H9 (cell line): ENCODE measurements at regions not wholly inside any gene's neighbourhood (a gene's known extent, or its start where the extent isn't known, plus 50 kb on each side); places are given as distances from the start of the nearest gene placed in this dataset.
"Not testable (repeated sequence)": the region's sequence is repeated elsewhere in the genome, so short reads cannot be mapped to it uniquely, and the experiment has no call there.

Experiments
- DNase-seq: peaks from one replicate; pipeline ENCODE4 v3.0.0-alpha.2; 2017
- H2AFZ ChIP-seq: one replicate; pipeline ENCODE4 v1.6.1; 2013; ENCODE audit warnings: mild to moderate bottlenecking, low read length, control low read depth, moderate library complexity
- H2AK5ac ChIP-seq: 2 replicates; pipeline ENCODE4 v1.6.1; 2013; ENCODE audit warnings: low read length, control low read depth, mixed read lengths; ENCODE audit not compliant: insufficient read length
- H2BK120ac ChIP-seq: one replicate; pipeline ENCODE4 v1.6.1; 2013; ENCODE audit warnings: low read depth, mild to moderate bottlenecking, low read length, control low read depth, inconsistent platforms; ENCODE audit not compliant: poor library complexity, severe bottlenecking
- H2BK12ac ChIP-seq: 2 replicates; pipeline ENCODE4 v1.6.1; 2013; ENCODE audit warnings: low read length, control low read depth, mixed read lengths, low read depth; ENCODE audit not compliant: insufficient read length
- H2BK15ac ChIP-seq: 2 replicates; pipeline ENCODE4 v1.6.1; 2013; ENCODE audit warnings: low read depth, low read length, control low read depth
- H2BK20ac ChIP-seq: one replicate; pipeline ENCODE4 v1.6.1; 2013; ENCODE audit warnings: low read depth, mild to moderate bottlenecking, low read length, control low read depth, inconsistent platforms; ENCODE audit not compliant: poor library complexity, severe bottlenecking
- H2BK5ac ChIP-seq: 2 replicates; pipeline ENCODE4 v1.6.1; 2013; ENCODE audit warnings: low read length, control low read depth, mixed read lengths; ENCODE audit not compliant: insufficient read length
- H3K14ac ChIP-seq: 2 replicates; pipeline ENCODE4 v1.6.1; 2013; ENCODE audit warnings: low read length, control low read depth; ENCODE audit not compliant: insufficient read depth
- H3K18ac ChIP-seq: 2 replicates; pipeline ENCODE4 v1.6.1; 2013; ENCODE audit warnings: low read depth, mild to moderate bottlenecking, mixed read lengths, low read length, control low read depth; ENCODE audit not compliant: insufficient read length
- H3K23ac ChIP-seq: 2 replicates; pipeline ENCODE4 v1.6.1; 2013; ENCODE audit warnings: low read length, control low read depth, mixed read lengths, low read depth; ENCODE audit not compliant: insufficient read length
- H3K23me2 ChIP-seq: 2 replicates; pipeline ENCODE4 v1.6.1; 2013; ENCODE audit warnings: low read depth, mild to moderate bottlenecking, mixed read lengths, low read length, control low read depth; ENCODE audit not compliant: insufficient read length, poor library complexity, severe bottlenecking
- H3K27ac ChIP-seq: 2 replicates; pipeline ENCODE4 v1.5.1; 2013; ENCODE audit warnings: low read length, control low read depth, mixed read lengths, low read depth; ENCODE audit not compliant: insufficient read length
- H3K27me3 ChIP-seq: 2 replicates; pipeline ENCODE4 v1.6.1; 2013; ENCODE audit warnings: low read length, control low read depth, inconsistent platforms; ENCODE audit not compliant: insufficient read depth
- H3K4ac ChIP-seq: 2 replicates; pipeline ENCODE4 v1.6.1; 2013; ENCODE audit warnings: low read depth, mild to moderate bottlenecking, control low read depth, inconsistent platforms, low read length, moderate library complexity
- H3K4me1 ChIP-seq: 2 replicates; pipeline ENCODE4 v1.6.1; 2013; ENCODE audit warnings: low read length, control low read depth, inconsistent platforms; ENCODE audit not compliant: insufficient read depth
- H3K4me2 ChIP-seq: 2 replicates; pipeline ENCODE4 v1.6.1; 2013; ENCODE audit warnings: low read length, control low read depth, mixed read lengths; ENCODE audit not compliant: insufficient read length, insufficient read depth
- H3K56ac ChIP-seq: 2 replicates; pipeline ENCODE4 v1.6.1; 2013; ENCODE audit warnings: low read depth, mild to moderate bottlenecking, mixed read lengths, low read length, control low read depth; ENCODE audit not compliant: insufficient read length
- H3K79me1 ChIP-seq: 2 replicates; pipeline ENCODE4 v1.6.1; 2013; ENCODE audit warnings: low read depth, mild to moderate bottlenecking, moderate library complexity, low read length, control low read depth, inconsistent platforms; ENCODE audit not compliant: insufficient read depth, poor library complexity, severe bottlenecking
- H3K79me2 ChIP-seq: 2 replicates; pipeline ENCODE4 v1.6.1; 2013; ENCODE audit warnings: low read length, control low read depth, inconsistent platforms; ENCODE audit not compliant: insufficient read depth
- H3K9ac ChIP-seq: 2 replicates; pipeline ENCODE4 v1.6.1; 2013; ENCODE audit warnings: low read length, control low read depth, mixed read lengths; ENCODE audit not compliant: insufficient read length; ENCODE audit errors: extremely low read depth
- H3K9me3 ChIP-seq: one replicate; pipeline ENCODE4 v1.6.1; 2013; ENCODE audit warnings: low read depth, low read length, inconsistent platforms; ENCODE audit not compliant: control insufficient read depth
- H3T11ph ChIP-seq: one replicate; pipeline ENCODE4 v1.6.1; 2013; ENCODE audit warnings: mild to moderate bottlenecking, low read length, control low read depth, inconsistent platforms
- H4K20me1 ChIP-seq: one replicate; pipeline ENCODE4 v1.6.1; 2013; ENCODE audit not compliant: control insufficient read depth, insufficient read length, insufficient read depth
- H4K5ac ChIP-seq: 2 replicates; pipeline ENCODE4 v1.6.1; 2013; ENCODE audit warnings: low read depth, mild to moderate bottlenecking, mixed read lengths, low read length, control low read depth; ENCODE audit not compliant: insufficient read length
- H4K8ac ChIP-seq: replicated peaks from 2 replicates; pipeline ENCODE4 v1.6.1; 2013; ENCODE audit warnings: low read length, control low read depth, mixed read lengths, low read depth; ENCODE audit not compliant: insufficient read length
- H4K91ac ChIP-seq: 2 replicates; pipeline ENCODE4 v1.6.1; 2013; ENCODE audit warnings: low read depth, mild to moderate bottlenecking, moderate library complexity, mixed read lengths, low read length, control low read depth; ENCODE audit not compliant: insufficient read length
- H3K27ac Mint-ChIP-seq, 3 experiments: 2 replicates in 2 of 3; 3 replicates in 1 of 3; pipeline ENCODE4 v1.8.0; 2020 to 2021; ENCODE audit warnings: mixed read lengths in 3 of 3, mild to moderate bottlenecking in 1 of 3, moderate library complexity in 1 of 3
- H3K27me3 Mint-ChIP-seq: 2 replicates; pipeline ENCODE4 v1.8.0; 2021; ENCODE audit warnings: low read depth, mild to moderate bottlenecking, moderate library complexity, mixed read lengths
- H3K36me3 Mint-ChIP-seq, 3 experiments: 2 replicates in 2 of 3; 3 replicates in 1 of 3; pipeline ENCODE4 v1.8.0; 2020 to 2021; ENCODE audit warnings: low read depth in 3 of 3, mixed read lengths in 3 of 3; ENCODE audit not compliant: insufficient read depth in 1 of 3
- H3K4me1 Mint-ChIP-seq, 2 experiments: 2 replicates each; pipeline ENCODE4 v1.8.0; 2020; ENCODE audit warnings: mixed read lengths in 2 of 2
- H3K4me3 Mint-ChIP-seq, 2 experiments: 2 replicates in 1 of 2; 3 replicates in 1 of 2; pipeline ENCODE4 v1.8.0; 2020 to 2021; ENCODE audit warnings: mild to moderate bottlenecking in 2 of 2, mixed read lengths in 2 of 2, moderate library complexity in 1 of 2
- H3K9me3 Mint-ChIP-seq, 2 experiments: 2 replicates in 1 of 2; 3 replicates in 1 of 2; pipeline ENCODE4 v1.8.0; 2020; ENCODE audit warnings: mild to moderate bottlenecking in 2 of 2, mixed read lengths in 2 of 2, moderate library complexity in 1 of 2
- CTCF ChIP-seq: fragments of 200-600 bp; sonication (generic); conservative IDR thresholded peaks from 3 replicates; pipeline ENCODE4 v1.8.0; 2021; ENCODE audit warnings: antibody characterized with exemption, mild to moderate bottlenecking
- WGBS: extraction: QIAGEN DNeasy Blood & Tissue Kit; methylation state at CpG from one replicate; pipeline ENCODE4 v1.1.7; 2013; ENCODE audit warnings: missing lambda C conversion rate, low lambda C conversion rate, mixed read lengths; ENCODE audit not compliant: insufficient read length; ENCODE audit errors: extremely low coverage; 5-methylcytosine and 5-hydroxymethylcytosine counted together

GRCh38 chr7:68250143-68250542, 1253.5 kb downstream of the TYW1 start:
- Mint-ChIP-seq H3K27ac (no peak overlapping the region), H3K9me3 (peaks cover 17 to 19% of the 10 kb centered on the region in 2 experiments), H3K4me1 (peaks cover 21 to 25% of the 10 kb centered on the region in 2 experiments), H3K36me3 (peaks cover 8 to 23% (median 12%) of the 10 kb centered on the region in 3 experiments), H3K4me3 (no peak overlapping the region), H3K27me3 (peaks cover 10% of the 10 kb centered on the region)
- Histone ChIP-seq H2BK12ac (no peak overlapping the region), H3K23me2 (no peaks in the 10 kb centered on the region), H4K91ac (no peak overlapping the region), H3K79me2 (no peaks in the 10 kb centered on the region), H3K27me3 (no peaks in the 10 kb centered on the region), H4K20me1 (no peaks in the 10 kb centered on the region), H3K4me1 (peaks cover 12% of the 10 kb centered on the region; the same call in 1 of the 2 replicates), H3T11ph (no peak overlapping the region), H2BK120ac (no peak overlapping the region), H2AK5ac (no peak overlapping the region), H3K9me3 (no peaks in the 10 kb centered on the region), H4K5ac (no peak overlapping the region), H3K4ac (no peak overlapping the region), H2AFZ (no peak overlapping the region), H3K79me1 (no peaks in the 10 kb centered on the region), H2BK5ac (no peak overlapping the region), H4K8ac (no peak overlapping the region), H3K4me2 (no peak overlapping the region), H3K9ac (no peak overlapping the region), H2BK20ac (no peak overlapping the region), H3K14ac (no peak overlapping the region), H2BK15ac (no peak overlapping the region), H3K27ac (no peak overlapping the region), H3K18ac (no peak overlapping the region), H3K23ac (no peak overlapping the region), H3K56ac (no peak overlapping the region)
- peak; percentile 28 for DNase-seq
- no CpG with 5 or more reads among the region's 4 CpGs for WGBS
- TF ChIP-seq CTCF: peak; percentile 35; the same call in 2 of the 3 replicates

DNA sequence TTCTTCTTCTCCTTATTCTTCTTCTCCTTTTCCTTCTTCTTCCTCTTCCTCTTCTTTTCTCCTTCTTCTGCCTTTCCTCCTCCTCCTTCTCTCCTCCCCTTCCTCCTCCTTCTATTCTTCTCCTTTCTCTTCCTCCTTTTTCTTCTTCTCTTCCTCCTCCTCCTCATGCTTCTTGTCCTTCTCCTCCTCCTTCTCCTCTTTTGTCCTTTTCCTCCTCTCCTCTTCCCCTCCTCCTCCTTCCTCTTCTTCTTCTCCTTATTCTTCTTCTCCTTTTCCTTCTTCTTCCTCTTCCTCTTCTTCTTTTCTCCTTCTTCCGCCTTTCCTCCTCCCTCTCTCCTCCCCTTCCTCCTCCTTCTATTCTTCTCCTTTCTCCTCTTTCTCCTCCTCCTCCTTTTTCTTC, 1258.2 kb downstream of the TYW1 start:
- not testable (repeated sequence) for H3K4me2 ChIP-seq, H3K9ac ChIP-seq, H4K20me1 ChIP-seq, H3K4me3 Mint-ChIP-seq, H3K18ac ChIP-seq, H2BK5ac ChIP-seq, DNase-seq, H3K27me3 Mint-ChIP-seq, H2AFZ ChIP-seq, H3K27me3 ChIP-seq, H3K14ac ChIP-seq, H4K5ac ChIP-seq, H3K23me2 ChIP-seq, H3K27ac ChIP-seq, H2BK20ac ChIP-seq, H4K8ac ChIP-seq, H3K79me1 ChIP-seq, H3T11ph ChIP-seq, H3K79me2 ChIP-seq, H3K9me3 ChIP-seq, H2BK15ac ChIP-seq, H3K23ac ChIP-seq, H3K4me1 ChIP-seq, H2BK12ac ChIP-seq, H3K56ac ChIP-seq, H3K4ac ChIP-seq, H2BK120ac ChIP-seq, H3K27ac Mint-ChIP-seq, H4K91ac ChIP-seq, H2AK5ac ChIP-seq
- H3K36me3 Mint-ChIP-seq: peaks cover 4 to 13% (median 12%) of the 10 kb centered on the region in 3 experiments; a peak in 6 of 7 replicates
- peaks cover 7 to 22% of the 10 kb centered on the region in 2 experiments for H3K4me1 Mint-ChIP-seq
- no CpG with 5 or more reads among the region's 1 CpG for WGBS
- H3K9me3 Mint-ChIP-seq: peaks cover 8 to 17% of the 10 kb centered on the region in 2 experiments; a peak in 4 of 5 replicates
